ENCODE measurements at regions not wholly inside any gene's neighbourhood (a gene's known extent, or its start where the extent isn't known, plus 50 kb on each side); places are given as distances from the start of the nearest gene placed in this dataset.

GRCh38 chr18:54696616-54697293 is 105.7 kb downstream of the DYNAP start:
- no peaks in the 10 kb centered on the region for H3K27me3 ChIP-seq (replicated peaks in 1 of 4; ENCODE audit: control extremely low read depth in 1 of 4, control insufficient read depth in 3 of 4, insufficient read depth in 4 of 4, low read length in 3 of 4)
- no peak overlapping the region for H3K4me2 ChIP-seq (replicated peaks; ENCODE audit: low read depth, low read length, poor library complexity, severe bottlenecking)
- DNase-seq (no peak), ATAC-seq (ENCODE audit: low read depth) (no peak)
- TF ChIP-seq, protein P1, sequence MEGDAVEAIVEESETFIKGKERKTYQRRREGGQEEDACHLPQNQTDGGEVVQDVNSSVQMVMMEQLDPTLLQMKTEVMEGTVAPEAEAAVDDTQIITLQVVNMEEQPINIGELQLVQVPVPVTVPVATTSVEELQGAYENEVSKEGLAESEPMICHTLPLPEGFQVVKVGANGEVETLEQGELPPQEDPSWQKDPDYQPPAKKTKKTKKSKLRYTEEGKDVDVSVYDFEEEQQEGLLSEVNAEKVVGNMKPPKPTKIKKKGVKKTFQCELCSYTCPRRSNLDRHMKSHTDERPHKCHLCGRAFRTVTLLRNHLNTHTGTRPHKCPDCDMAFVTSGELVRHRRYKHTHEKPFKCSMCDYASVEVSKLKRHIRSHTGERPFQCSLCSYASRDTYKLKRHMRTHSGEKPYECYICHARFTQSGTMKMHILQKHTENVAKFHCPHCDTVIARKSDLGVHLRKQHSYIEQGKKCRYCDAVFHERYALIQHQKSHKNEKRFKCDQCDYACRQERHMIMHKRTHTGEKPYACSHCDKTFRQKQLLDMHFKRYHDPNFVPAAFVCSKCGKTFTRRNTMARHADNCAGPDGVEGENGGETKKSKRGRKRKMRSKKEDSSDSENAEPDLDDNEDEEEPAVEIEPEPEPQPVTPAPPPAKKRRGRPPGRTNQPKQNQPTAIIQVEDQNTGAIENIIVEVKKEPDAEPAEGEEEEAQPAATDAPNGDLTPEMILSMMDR (IDR thresholded peaks at IDR 0.05), result no peak
- no peak for TF ChIP-seq EZH2 (IDR thresholded peaks at IDR 0.05; ENCODE audit: borderline replicate concordance, insufficient read depth, low read depth, low read length, poor library complexity, severe bottlenecking)
- ChIA-PET CTCF (no interaction called here), POLR2A (no interaction called here)
- Mint-ChIP-seq H3K9me3 (ENCODE audit: insufficient read depth) (no peaks in the 10 kb centered on the region), H3K27me3 (peaks cover 5% of the 10 kb centered on the region), H3K27ac (no peak overlapping the region), H3K4me1 (no peaks in the 10 kb centered on the region), H3K4me3 (no peak overlapping the region)
- no peak overlapping the region for H3K9ac ChIP-seq (ENCODE audit: low read length)
- no peak overlapping the region for H3K27ac ChIP-seq (ENCODE audit: low read length in 2 of 2)
- H4K20me1 ChIP-seq (ENCODE audit: control insufficient read depth, insufficient read depth, low read length, poor library complexity, severe bottlenecking), result no peaks in the 10 kb centered on the region
- WGBS (ENCODE audit: insufficient coverage), result 100% methylated on average over 1 of the region's 4 CpGs
- no peak overlapping the region for H3K4me3 ChIP-seq (ENCODE audit: control extremely low read depth in 1 of 5, extremely low read depth in 1 of 5, insufficient read depth in 1 of 5, low read depth in 2 of 5, low read length in 4 of 5)
- no peak overlapping the region for H2AFZ ChIP-seq (ENCODE audit: insufficient read depth, low read depth, low read length, poor library complexity, severe bottlenecking)
- intact Hi-C loops (cut with micrococcal nuclease), result no loop called here
- H3K36me3 ChIP-seq (replicated peaks in 1 of 2; ENCODE audit: control extremely low read depth in 1 of 2, control insufficient read depth in 1 of 2, extremely low read depth in 1 of 2, insufficient read depth in 2 of 2, low read length in 1 of 2), result no peaks in the 10 kb centered on the region
- H3K9me3 ChIP-seq (ENCODE audit: control extremely low read depth in 1 of 3, control insufficient read depth in 2 of 3, insufficient read depth in 1 of 3, low read length in 2 of 3), result no peaks in the 10 kb centered on the region
- H3K79me2 ChIP-seq (ENCODE audit: control insufficient read depth, insufficient read depth, low read length), result no peaks in the 10 kb centered on the region
- no peaks in the 10 kb centered on the region for H3K4me1 ChIP-seq (ENCODE audit: control insufficient read depth in 2 of 2, insufficient read depth in 2 of 2, low read length in 2 of 2)

DNA sequence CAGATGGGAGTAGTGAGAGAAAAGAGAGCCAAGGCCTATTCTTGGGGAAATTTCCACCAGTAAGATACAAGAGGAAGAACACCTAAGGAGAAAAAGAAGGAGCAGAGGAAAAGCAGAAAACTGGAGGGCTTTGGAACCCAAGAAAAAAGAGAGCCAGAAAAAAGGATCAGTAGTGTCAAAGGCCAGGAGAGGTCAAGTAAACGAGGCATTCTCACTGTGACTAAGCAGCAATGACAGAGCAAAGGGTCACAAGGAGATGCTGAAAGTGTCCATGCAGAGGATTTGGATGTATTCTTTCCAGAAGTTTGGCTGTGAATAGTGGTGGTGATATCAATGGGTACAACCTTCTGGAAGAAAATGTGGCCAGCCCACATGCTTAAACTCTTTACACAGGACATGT is 109.5 kb downstream of the DYNAP start:
- Mint-ChIP-seq H3K27ac (no peak overlapping the region), H3K4me1 (no peaks in the 10 kb centered on the region), H3K4me3 (no peak overlapping the region), H3K9me3 (ENCODE audit: insufficient read depth) (no peaks in the 10 kb centered on the region), H3K27me3 (peaks cover 5% of the 10 kb centered on the region)
- Histone ChIP-seq H3K36me3 (replicated peaks in 1 of 2; ENCODE audit: control extremely low read depth in 1 of 2, control insufficient read depth in 1 of 2, extremely low read depth in 1 of 2, insufficient read depth in 2 of 2, low read length in 1 of 2) (no peaks in the 10 kb centered on the region), H3K9ac (ENCODE audit: low read length) (no peak overlapping the region), H3K27ac (ENCODE audit: low read length in 2 of 2) (no peak overlapping the region), H3K4me2 (replicated peaks; ENCODE audit: low read depth, low read length, poor library complexity, severe bottlenecking) (no peak overlapping the region), H3K9me3 (ENCODE audit: control extremely low read depth in 1 of 3, control insufficient read depth in 2 of 3, insufficient read depth in 1 of 3, low read length in 2 of 3) (no peaks in the 10 kb centered on the region), H3K27me3 (replicated peaks in 1 of 4; ENCODE audit: control extremely low read depth in 1 of 4, control insufficient read depth in 3 of 4, insufficient read depth in 4 of 4, low read length in 3 of 4) (no peaks in the 10 kb centered on the region), H3K79me2 (ENCODE audit: control insufficient read depth, insufficient read depth, low read length) (no peaks in the 10 kb centered on the region), H2AFZ (ENCODE audit: insufficient read depth, low read depth, low read length, poor library complexity, severe bottlenecking) (no peak overlapping the region), H3K4me3 (ENCODE audit: control extremely low read depth in 1 of 5, extremely low read depth in 1 of 5, insufficient read depth in 1 of 5, low read depth in 2 of 5, low read length in 4 of 5) (no peak overlapping the region), H3K4me1 (ENCODE audit: control insufficient read depth in 2 of 2, insufficient read depth in 2 of 2, low read length in 2 of 2) (no peaks in the 10 kb centered on the region), H4K20me1 (ENCODE audit: control insufficient read depth, insufficient read depth, low read length, poor library complexity, severe bottlenecking) (no peaks in the 10 kb centered on the region)
- ChIA-PET POLR2A (no interaction called here), CTCF (no interaction called here)
- WGBS (ENCODE audit: insufficient coverage), result 85% methylated on average over 1 of the region's 1 CpG
- ATAC-seq (ENCODE audit: low read depth) (no peak), DNase-seq (no peak)
- TF ChIP-seq, protein P1 (IDR thresholded peaks at IDR 0.05), result no peak
- no peak for TF ChIP-seq EZH2 (IDR thresholded peaks at IDR 0.05; ENCODE audit: borderline replicate concordance, insufficient read depth, low read depth, low read length, poor library complexity, severe bottlenecking)
- intact Hi-C loops (cut with micrococcal nuclease), result no loop called here
